GM20000 (cell line): ENCODE measurements at regions not wholly inside any gene's neighbourhood (a gene's known extent, or its start where the extent isn't known, plus 50 kb on each side); places are given as distances from the start of the nearest gene placed in this dataset.

ENCODE experiments used
- DNase-seq: peaks from one replicate; pipeline ENCODE4 v3.0.0; 2012; ENCODE audit warnings: low spot score
- TF ChIP-seq, protein P1 (sequence below): IDR thresholded peaks from 2 replicates; pipeline ENCODE4 v1.5.1; 2012; ENCODE audit warnings: mild to moderate bottlenecking, control low read depth; ENCODE audit errors: extremely low read depth, missing control alignments

DNA sequence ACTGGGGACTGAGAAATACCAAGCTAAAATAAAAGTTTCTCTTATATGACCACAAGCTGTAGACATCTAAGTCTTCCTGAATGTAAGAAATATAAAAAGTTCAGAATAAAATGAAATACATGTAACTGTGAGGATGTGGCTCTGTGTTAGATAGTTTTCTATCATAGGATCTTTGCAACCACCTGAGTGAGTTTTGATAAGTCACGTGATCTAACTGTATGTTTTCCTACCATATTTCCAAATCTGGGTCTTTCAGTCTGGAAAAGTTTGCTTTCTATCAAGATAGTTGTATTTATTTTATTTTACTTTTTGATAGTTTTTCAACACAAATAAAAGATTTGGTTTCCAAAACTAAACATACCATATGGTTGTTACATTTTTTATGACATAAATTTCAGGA lies 1905.8 kb upstream of the ACO1 start:
- TF ChIP-seq, protein P1, sequence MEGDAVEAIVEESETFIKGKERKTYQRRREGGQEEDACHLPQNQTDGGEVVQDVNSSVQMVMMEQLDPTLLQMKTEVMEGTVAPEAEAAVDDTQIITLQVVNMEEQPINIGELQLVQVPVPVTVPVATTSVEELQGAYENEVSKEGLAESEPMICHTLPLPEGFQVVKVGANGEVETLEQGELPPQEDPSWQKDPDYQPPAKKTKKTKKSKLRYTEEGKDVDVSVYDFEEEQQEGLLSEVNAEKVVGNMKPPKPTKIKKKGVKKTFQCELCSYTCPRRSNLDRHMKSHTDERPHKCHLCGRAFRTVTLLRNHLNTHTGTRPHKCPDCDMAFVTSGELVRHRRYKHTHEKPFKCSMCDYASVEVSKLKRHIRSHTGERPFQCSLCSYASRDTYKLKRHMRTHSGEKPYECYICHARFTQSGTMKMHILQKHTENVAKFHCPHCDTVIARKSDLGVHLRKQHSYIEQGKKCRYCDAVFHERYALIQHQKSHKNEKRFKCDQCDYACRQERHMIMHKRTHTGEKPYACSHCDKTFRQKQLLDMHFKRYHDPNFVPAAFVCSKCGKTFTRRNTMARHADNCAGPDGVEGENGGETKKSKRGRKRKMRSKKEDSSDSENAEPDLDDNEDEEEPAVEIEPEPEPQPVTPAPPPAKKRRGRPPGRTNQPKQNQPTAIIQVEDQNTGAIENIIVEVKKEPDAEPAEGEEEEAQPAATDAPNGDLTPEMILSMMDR, result no peak
- DNase-seq, result no peak

DNA sequence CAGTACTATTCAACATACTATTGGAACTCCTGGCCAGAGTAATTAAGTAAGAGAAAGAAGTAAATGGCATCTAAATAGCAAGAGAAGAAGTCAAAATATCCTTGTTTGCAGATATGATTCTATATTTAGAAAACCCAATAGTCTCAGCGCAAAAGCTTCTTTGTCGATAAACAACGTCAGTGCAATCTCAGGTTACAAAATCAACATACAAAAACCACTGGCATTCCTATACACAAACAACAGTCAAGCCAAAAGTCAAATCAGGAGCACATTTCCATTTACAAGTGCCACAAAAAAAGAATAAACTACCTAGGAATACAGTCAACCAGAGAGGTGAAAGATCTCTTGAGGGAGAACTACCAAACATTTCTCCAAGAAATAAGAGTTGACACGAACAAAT lies 1901.9 kb upstream of the ACO1 start:
- no peak for DNase-seq
- TF ChIP-seq, protein P1, result no peak

DNA sequence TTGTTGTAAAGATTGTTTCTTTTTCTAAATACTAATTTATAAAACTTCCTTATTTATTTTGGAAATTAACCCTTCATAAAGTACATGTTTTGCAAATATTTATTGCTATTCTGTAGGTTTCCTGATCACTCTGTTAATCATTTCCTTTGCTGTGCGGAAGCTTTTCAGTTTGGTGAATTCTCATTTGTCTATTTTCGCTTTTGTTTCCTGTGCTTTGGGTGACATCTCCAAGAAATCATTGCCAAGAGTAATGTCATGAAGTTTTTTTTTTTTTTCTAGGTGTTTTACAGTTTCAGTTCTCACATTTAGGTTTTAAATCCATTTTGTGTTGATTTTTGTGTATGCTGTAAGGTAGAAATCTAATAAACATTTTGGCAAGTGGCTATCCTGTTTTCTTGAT lies 1899.8 kb upstream of the ACO1 start:
- TF ChIP-seq, protein P1, result no peak
- no peak for DNase-seq

DNA sequence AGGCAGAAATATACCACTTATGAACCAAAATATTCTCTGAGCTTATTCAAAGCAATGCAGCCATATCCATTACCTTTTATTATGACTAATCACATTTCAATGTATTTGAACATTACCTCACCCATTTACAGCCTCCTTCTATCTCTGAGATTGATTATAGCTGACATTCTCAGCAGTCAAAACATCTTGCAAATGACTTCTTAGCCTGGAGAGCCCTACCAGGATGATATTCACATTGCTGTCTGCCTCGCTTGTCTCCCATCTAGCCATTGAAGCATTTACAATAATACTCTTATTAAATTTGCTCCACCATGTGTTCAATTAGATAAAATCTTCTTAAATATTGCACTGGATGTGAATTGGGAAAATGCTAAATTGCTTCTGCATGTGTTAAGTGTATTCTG lies 1879.9 kb upstream of the ACO1 start:
- no peak for DNase-seq
- TF ChIP-seq, protein P1, result no peak

DNA sequence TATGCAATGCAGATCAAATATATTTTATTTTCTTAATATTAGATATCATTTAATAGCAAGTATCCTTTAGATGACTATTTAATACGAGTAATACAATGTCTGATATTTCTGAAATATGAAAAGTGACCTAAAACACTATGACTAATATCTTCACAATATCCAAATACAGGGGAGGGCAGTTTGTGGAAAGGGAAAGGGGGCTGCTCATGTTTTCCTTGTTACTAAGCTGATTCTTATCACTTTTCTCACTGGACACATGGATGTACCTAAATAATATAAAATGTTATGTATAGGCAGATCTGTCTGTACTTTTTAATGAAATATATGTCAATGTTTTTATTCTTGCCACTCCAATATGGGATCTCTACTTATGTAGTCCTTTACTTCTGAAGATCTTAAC lies 1879.1 kb upstream of the ACO1 start:
- no peak for DNase-seq
- TF ChIP-seq, protein P1, result no peak

DNA sequence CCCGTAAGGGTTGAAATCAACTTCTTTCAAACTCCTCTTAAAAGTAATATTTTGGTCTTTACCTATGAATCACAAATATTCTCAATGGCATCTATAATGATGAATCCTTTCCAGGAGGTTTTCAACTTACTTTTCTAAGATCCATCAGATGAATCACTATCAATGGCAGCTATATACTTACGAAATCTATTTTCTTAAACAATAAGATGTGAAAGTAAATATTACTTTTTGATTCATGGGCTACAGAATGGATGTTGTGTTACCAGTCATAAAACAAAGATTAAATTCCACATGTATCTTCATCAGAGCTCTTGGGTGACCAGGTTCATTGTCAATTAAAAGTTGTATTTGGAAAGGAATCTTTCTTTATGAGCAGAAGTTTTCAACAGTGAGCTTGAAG lies 1877.7 kb upstream of the ACO1 start:
- TF ChIP-seq, protein P1, result no peak
- no peak for DNase-seq

DNA sequence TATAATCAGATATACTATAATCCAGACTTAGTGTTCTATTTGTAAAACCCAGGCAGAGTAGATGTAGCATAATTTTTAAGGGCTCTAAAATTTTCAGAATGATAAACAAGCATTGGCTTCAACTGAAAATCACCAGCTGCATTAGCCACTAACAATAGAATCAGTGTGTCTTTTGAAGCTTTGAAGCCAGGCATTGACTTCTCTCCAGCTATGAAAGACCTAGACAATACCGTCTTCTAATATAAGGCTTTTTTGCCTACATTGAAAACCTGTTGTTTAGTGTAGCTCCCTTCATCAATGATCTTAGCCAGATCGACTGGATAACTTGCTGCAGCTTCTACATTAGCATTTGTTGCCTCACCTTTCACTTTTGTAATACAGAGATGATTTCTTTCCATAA lies 1877.3 kb upstream of the ACO1 start:
- TF ChIP-seq, protein P1, result no peak
- no peak for DNase-seq
